HG02973 (cell line): ENCODE measurements at regions not wholly inside any gene's neighbourhood (a gene's known extent, or its start where the extent isn't known, plus 50 kb on each side); places are given as distances from the start of the nearest gene placed in this dataset.

Source experiments
- ATAC-seq: cut with Tn5 transposase; IDR thresholded peaks from one replicate; pipeline ENCODE4 v1.9.1; 2021; ENCODE audit warnings: moderate library complexity; ENCODE audit not compliant: unreplicated experiment

DNA sequence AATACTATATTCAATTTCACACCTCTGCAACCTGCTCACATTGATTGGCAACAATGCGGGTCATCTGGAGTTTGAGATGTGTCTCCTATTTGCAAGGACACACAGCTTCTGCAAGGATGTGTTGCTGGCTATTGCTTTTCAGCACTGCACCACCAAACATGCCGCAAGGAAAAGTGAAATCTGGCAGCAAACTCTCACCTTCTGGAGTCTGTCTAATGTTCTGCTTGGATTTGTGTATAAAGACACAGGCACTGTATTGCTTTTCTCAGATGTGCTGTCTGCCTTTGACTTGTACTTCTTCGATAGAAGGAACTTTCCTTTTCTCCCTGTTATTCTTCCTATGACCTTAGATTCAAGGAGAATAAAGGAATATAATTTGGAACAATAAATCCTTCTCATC, 138.6 kb upstream of the EPHA4 start:
- no peak for ATAC-seq

DNA sequence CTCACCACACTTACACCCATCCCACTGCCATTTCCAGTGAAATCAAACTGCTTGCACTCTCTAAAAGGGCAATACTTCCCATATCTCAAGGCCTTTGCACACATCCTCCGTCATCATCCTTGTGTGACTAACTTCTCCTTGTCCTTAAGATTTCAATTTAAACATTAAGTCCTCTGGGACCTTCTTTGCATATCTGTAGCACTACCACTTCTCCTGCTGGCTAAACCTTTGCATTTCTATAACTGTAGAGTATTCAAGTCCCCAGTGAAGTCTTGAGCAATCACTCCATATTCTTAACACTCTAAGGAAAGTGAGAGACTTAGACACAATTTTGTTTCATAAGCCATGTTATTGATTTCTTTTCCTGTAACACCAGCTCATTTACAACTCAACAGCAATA, 136.8 kb upstream of the EPHA4 start:
- no peak for ATAC-seq

DNA sequence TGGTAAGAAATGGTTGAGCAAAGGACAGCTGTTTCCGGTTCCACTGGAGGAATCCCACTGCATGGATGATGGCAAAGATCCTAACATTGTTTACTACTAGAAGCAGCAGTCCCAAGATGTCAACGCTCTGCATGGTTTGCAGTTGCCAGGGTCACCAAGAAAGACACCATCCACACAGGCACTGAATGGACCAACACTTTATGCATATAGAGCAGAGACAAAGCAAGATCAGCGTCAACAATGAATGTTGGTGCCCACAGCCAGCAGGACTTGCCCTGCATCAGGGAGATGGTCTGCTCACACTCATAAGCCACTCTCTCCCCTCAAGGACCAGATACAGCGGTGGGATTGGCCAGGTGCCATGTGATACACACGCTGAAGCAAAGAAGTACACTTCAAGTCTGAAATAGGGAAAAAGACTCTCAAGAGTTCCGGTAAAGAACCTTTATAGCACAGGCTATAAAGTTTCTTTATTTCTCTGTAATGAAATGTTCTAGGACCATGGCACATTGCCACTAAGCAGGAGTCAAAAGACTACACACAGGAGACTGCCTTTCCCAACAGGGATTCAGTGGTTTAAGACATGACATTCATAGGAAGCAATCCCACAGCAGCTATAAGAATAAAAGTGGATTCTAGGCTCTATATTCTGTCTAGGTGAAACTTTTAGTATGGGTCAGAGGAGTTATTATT, 133.2 kb upstream of the EPHA4 start:
- no peak for ATAC-seq

DNA sequence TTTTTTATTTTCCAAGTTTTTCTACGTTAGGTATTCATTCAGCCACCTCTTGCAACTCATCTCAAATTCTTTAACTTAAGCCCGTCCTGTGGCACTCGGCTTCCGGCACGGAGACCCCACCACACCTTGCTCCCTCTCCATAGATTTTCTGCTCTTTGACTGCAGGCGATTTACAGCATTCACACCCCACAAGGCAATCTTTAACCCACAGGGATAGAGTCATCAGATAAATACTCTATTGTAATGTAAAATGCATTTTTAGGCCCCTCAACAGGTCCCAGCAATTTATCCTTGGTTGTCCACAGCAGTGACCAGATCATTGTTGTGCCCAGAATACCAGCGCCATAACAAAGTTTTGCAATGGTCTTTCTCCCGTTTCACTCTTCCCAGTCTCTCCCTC, 132.3 kb upstream of the EPHA4 start:
- ATAC-seq: no peak

DNA sequence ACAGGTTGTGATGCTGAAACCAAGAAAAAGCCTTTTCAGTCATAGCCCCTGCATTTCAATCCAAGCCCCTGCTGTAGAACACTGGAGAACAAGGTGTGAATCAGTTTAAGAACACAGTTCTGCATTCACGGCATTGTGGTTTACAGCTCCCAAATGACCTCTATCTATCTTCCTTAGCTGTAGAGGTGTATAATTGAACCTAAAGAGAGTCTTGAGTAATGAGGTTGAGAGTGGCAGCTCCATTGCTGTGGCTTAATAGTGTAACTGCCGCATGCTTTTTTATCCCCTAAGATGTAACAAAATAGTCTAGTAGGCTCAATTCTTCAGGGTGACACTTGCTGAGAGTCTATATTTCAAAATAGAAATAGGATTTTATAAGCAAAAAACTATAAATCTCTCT, 121.3 kb upstream of the EPHA4 start:
- no peak for ATAC-seq

DNA sequence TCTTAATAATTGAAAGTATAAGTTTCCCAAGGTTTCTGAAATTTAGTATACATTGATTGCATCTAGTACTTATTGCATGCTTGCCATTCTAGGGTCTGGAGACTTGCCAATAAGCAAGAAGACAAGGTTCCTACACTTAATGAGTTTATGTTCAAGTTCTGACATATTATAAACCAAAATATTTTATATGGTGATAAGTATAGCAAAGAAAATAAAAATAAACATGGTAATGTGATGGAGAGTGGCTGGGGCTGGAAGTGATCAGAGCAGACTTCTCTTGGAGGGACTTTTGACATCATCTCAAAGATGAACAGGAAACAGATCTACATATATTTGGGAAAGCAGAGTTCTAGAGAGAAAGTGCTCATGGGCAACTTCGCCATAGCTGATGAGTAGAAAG, 119.5 kb upstream of the EPHA4 start:
- no peak for ATAC-seq

DNA sequence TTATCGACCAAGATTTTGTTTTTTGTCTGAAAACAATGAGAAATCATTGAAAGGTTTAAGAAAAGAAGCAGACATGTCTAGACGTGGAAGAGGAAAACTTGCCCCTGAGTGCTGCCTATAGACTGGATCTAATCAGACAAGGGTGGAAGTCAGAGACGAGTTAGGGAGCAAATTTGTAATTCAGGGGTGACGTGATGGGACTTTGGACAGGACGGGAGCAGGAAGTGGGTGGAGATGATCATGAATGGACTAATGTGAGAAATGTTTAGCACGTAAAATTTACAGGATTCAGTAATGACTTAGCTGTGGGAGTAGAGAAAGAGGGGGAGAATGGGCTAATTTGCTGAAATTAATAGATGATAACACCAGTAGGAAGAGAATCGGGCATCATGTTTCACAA, 117.0 kb upstream of the EPHA4 start:
- no peak for ATAC-seq

DNA sequence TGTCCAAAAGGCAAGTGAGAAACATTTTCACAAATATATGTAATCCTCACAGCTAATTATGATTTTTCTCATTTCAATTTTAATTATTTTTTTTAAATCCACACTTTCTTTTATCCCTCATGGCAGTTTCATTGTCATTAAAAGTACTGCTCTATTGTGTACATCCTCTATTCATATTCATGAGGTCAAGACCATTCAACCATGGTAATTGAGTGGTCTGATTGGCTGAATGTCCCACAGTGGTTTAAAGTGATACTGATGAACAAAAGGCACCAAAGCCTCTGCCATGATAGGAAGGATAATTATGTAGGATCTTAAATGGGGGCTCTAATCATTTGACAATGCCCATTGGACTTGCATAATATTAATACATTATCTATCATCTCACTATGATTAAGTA, 108.4 kb upstream of the EPHA4 start:
- no peak for ATAC-seq

DNA sequence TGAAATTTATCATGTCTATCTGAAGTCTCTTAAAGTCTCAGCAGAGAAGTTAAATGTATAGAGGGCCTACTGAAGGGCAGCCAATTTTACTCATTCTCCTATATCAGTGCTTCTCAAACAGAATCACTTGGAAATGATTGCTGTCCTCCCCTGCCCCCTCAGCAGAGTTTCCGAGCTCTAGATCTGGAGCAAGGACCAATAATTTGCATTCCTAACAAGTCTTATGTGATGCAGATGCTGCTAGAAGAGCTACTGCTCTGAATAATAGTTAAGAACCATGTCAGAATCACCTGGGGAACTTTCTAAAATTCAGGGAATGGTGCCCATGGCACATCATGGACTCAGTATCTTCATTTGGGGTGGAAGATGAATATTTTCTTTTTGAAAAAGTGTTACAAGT, 105.6 kb upstream of the EPHA4 start:
- no peak for ATAC-seq

DNA sequence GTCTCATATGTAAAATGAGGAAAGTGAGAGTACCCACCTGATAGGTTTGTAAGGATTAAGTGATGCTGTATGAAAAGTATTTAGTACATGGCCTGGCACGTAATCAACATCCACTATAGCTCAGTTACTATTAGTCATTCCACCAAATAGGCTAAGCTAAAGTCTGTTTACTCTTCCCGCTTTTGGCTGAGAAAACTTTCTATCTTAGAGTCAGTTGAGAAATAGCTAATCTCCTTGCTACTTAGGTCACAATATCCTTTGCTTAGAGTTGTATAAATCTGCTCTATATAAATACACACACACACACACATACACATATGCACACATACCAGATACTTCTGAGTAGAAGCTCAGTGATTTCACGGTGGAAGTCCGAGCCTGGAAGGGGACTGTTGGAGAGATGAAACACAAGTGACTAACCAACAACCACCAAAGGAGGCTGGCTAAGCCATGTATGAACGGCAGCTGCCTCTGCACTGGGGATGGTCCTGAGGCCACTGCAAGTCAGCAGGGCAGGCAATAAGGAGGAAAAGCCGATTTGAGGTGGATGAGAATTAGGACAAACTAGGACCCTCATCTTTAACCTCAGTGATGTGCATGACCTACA, 104.6 kb upstream of the EPHA4 start:
- no peak for ATAC-seq

DNA sequence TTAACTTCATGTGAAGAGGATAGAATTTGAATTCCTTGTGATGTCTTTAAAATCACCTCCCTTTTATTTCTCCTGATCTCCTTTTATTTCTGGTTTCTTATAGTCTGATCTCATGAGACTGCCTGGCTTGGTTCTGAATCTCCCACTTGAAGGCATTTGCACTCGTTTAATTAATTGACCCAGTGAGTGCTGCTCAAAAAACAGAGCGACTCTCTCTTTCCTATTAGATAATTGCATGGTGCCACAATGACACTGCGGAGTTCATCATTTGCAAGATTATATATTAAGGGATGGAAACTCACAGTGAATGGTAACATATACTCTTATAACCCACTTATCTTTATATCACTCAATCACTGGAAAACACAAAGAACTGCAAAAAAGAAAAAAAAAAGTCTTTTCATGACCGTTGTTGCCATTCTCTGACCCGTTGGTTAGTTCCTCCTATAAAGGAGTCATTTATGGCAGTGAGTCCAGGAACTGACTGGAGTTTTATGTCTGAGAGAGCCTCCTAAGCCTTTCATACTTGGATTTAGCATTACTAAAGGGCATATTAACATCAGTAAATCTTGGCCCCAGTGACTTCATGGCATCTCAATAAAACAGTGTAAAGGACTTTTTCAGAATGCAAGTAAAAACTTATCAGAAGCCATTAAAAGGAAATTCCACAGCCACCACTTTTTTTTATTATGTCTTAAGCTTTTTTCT, 103.3 kb upstream of the EPHA4 start:
- ATAC-seq: no peak

DNA sequence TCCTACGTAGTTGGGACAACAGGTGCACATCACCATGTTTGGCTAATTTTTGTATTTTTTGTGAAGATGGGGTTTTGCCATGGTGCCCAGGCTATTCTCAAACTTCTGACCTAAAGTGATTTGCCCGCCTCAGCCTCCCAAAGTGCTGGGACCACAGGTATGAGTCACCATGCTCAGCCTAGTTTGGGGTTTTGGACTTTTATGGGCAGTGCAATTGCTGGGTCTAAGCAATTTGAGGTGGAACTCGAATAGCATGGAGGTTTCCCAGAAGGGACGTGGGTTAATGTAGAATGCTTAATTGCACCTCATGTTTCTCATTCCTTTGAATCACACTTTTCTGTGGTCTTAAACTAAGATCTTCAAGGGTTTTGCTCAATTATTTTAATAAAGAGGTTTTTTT, 102.3 kb upstream of the EPHA4 start:
- ATAC-seq: no peak

DNA sequence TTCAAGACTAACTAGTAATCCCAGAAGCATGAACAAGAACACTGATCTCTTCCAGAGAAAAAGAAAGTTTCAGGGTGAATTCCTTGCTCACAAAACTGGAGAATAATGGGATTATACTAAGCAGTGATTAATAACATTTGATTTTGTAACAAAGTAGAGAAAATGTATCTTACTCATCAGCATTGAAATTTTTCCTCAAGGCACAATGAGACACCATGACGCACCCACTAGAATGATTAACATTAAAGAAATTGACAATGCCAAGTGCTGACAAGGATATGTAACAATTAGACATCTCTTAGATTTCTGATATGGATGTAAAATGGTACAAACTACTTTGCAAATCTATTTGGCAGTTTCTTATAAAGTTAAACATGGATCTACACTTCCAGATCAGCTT, 101.1 kb upstream of the EPHA4 start:
- no peak for ATAC-seq

DNA sequence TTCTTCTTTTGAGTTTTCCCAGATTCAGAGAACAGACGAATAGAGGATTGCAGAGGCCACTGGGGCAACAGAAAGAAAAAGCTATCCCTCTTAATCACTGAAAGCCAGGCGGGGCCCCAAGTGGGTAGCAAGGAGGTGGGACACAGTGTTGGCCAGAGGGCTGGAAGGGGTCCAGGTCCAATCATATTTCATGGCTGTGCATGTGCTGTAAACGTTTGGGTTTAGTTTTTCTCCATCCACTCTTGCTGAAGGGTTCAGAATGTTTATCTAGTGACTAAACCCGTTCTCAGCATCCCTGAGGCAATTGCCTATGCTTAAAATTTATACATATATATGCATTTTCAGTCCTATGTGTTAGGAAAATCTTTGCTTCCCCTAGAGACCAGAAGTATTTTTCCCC, 99.4 kb upstream of the EPHA4 start:
- ATAC-seq: no peak

DNA sequence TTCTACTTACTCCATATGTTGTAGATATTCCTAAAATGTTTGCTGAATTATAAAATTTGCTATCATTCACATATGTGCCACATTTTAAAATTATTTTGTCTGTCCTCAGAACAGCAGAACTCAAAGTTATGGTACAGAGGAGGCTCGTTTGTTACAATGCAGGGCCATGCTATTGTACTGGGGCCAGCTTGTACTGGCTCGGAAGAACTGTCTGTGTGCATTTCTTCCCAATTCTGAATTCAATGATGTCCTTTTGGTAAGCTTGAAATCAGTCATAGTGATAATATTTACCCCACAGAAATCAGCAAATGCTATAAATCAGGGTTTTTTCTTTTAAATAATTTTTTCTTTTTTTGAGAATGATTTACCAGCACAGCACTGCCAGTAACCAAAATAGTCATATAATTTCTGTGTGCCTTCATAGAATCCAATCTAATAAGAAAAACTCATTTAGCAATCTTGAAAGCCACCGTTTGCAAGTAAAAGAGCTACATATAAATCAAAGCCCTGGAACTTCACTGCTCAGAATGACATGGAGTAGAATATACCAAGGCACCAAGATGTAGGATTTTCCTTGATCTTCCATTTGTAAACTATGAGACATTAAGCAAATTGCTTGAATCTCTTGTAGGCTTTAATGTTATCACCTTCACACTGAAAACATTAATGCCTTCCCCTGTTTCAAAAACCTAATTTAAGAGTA, 90.7 kb upstream of the EPHA4 start:
- ATAC-seq: no peak

DNA sequence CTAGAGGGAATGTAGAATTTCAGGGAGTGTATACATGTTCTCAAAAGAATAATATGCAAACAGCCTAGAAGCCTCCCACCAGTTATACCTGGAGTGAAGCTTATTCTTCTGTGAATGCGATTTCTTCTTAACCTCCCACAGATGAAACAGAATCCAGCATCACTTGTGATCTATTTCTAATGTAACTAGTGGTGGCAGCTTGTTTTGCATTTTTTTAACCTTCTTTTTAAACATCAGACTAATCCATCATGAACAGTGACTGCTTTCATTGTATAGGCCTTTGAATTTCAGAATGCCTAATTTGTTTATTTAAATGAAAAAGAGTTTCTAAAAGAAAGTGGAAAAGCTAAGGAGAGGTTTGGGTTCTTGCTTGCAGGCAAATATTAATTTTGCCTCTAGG, 85.7 kb upstream of the EPHA4 start:
- ATAC-seq: no peak

DNA sequence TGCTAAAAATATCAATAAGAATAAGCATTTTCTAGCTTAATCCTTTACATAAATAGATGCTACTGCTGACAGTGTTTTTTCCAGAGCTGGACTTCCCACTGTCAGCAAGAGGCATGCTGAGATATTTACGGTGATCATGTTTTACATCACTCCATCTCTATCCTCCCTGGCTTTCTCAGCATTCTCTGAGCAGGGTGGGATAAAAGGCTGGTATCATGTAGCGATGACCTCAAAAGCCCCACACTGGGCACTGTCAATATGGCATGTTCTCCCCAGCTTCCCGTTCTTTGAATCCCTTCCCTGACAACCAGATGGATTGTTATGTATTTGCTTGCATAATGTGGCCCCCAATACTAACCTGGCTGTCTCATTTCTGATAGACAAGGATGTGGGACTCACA, 83.2 kb upstream of the EPHA4 start:
- no peak for ATAC-seq

DNA sequence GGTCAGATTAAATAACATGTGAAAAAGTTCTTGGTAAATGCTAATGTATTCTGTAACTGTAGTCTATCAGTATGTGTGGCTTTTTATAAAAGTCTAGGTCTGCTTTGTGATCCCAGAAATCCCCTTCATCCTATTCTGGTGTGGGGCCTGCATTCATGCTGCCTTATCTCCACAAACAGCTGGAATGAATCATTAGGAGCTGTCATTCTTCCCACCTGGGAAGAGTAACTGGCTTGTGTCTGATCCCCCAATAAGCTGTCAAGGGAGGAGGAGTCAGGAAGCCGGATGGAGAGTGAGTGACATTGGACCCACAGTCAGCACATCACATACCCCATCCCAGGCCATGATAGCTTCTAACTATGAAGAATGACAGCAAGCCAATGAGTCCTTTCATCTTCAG, 81.1 kb upstream of the EPHA4 start:
- ATAC-seq: no peak

DNA sequence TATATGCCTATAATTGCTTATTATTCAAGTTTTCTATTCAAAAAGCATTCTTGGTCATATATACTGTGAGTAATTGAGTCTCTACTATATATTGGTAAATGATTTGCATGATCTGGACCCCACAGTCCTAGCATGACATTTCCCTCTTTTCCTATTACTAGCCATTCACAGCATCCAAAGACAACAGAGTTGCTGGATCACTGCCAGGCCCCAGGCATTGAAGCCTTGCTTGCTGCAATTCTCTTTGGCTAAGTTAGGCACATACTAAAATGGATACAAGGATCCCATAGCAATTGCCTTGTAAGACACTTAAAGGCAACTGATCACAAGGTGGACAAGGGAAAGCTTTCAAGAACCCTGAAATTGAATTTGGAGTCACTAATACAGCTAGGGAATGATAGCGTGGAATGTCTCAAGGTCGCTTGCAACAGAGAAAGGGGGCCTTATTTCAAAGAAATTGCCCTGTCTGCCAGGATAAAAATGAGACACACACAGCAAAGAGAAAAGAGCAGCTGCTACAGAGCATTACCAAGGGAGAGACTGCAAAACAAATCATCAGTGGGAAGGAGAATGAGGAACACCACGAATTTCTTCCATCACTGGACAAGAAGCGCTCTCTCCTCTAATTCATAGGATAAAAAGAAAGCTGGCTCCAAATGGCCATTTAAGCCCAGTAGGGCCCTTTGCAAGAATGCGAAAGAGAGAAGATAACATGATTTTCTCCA, 77.1 kb upstream of the EPHA4 start:
- no peak for ATAC-seq

DNA sequence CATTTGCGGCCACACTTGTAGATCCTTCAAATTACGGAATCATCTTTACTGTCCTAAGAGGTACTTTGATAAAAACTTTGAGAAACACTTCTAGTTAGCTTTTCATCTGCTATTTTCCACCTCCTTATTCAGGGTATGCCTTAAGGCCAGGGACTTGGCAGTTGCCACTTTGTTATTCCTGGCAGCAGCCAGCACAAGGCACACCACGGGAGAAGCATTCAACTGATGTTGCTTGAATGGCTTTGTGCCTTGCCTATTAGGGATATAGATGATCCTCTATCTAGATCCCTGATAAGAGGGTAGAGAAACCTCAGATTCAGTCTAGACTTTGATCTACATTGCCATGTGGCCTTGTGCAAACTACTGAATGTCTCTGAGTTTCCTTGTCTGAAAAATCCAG, 70.3 kb upstream of the EPHA4 start:
- ATAC-seq: no peak

DNA sequence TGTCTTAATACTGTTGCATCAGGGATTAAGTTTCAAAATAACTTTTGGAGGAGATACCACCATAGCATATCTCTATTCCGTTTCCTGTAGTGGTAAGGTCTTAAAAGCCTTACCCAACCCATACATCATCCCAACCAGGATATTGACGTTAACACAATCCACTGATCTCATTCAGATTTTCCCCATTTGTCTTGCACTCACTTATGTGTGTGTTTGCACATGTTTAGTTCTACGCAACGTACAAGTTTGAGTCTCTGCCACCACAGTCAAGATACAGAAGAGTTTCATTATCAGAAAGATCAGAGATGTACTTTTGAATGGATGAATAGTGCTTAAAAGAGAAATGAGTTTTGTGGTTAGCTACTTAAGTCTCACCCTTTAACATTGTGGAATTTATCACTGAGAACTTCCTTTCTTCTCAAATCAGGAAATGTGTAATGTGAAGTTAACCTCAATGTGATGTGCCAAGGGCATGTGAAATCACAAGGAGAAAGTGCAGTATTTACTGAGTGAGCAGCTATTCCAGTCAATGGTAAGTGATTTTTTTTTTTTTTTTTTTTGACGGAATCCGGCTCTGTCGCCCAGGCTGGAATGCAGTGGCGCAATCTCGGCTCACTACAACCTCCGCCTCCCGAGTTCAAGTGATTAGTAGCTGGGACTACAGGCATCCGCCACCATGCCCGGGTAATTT, 69.2 kb upstream of the EPHA4 start:
- no peak for ATAC-seq
